Mesenchymal stem cell (in vitro differentiated cells and primary cell): ENCODE measurements at regions not wholly inside any gene's neighbourhood (a gene's known extent, or its start where the extent isn't known, plus 50 kb on each side); places are given as distances from the start of the nearest gene placed in this dataset.
"Not testable (repeated sequence)": the region's sequence is repeated elsewhere in the genome, so short reads cannot be mapped to it uniquely, and the experiment has no call there.

Experiments used
- DNase-seq: peaks from one replicate; pipeline ENCODE4 v3.0.0-alpha.2; 2013
- H2AFZ ChIP-seq: one replicate; pipeline ENCODE4 v1.6.1; 2013; ENCODE audit warnings: low read depth, mild to moderate bottlenecking, control low read depth, inconsistent platforms, low read length, moderate library complexity
- H2AK5ac ChIP-seq: 2 replicates; pipeline ENCODE4 v1.6.1; 2013; ENCODE audit warnings: low read length, moderate library complexity, mild to moderate bottlenecking, inconsistent platforms; ENCODE audit not compliant: severe bottlenecking
- H2BK120ac ChIP-seq: one replicate; pipeline ENCODE4 v1.6.1; 2013; ENCODE audit warnings: low read depth, mild to moderate bottlenecking, inconsistent platforms, low read length, moderate library complexity
- H2BK12ac ChIP-seq, 2 experiments: one replicate each; pipeline ENCODE4 v1.6.1; 2013; ENCODE audit warnings: inconsistent platforms in 2 of 2, low read length in 2 of 2, mild to moderate bottlenecking in 2 of 2, moderate library complexity in 2 of 2, control low read depth in 1 of 2
- H2BK15ac ChIP-seq: one replicate; pipeline ENCODE4 v1.6.1; 2013; ENCODE audit warnings: mild to moderate bottlenecking, low read depth, inconsistent platforms; ENCODE audit not compliant: poor library complexity, severe bottlenecking
- H2BK5ac ChIP-seq: 2 replicates; pipeline ENCODE4 v1.6.1; 2013; ENCODE audit warnings: low read depth, mild to moderate bottlenecking, low read length, control low read depth, inconsistent platforms; ENCODE audit not compliant: poor library complexity, severe bottlenecking
- H3K14ac ChIP-seq, 2 experiments: one replicate each; pipeline ENCODE4 v1.6.1; 2013; ENCODE audit warnings: inconsistent platforms in 2 of 2, low read length in 2 of 2, control low read depth in 1 of 2, mild to moderate bottlenecking in 1 of 2, moderate library complexity in 1 of 2
- H3K18ac ChIP-seq, 2 experiments: one replicate each; pipeline ENCODE4 v1.6.1; 2013; ENCODE audit warnings: inconsistent platforms in 2 of 2, low read length in 2 of 2, control low read depth in 1 of 2, low read depth in 1 of 2, mild to moderate bottlenecking in 1 of 2
- H3K23ac ChIP-seq, 2 experiments: one replicate each; pipeline ENCODE4 v1.6.1; 2013; ENCODE audit warnings: inconsistent platforms in 2 of 2, low read length in 2 of 2, mild to moderate bottlenecking in 2 of 2, moderate library complexity in 2 of 2, control low read depth in 1 of 2
- H3K27ac ChIP-seq: 2 replicates; pipeline ENCODE4 v1.5.1; 2013; ENCODE audit warnings: mild to moderate bottlenecking, moderate library complexity, low read length, control low read depth, inconsistent platforms; ENCODE audit not compliant: poor library complexity, severe bottlenecking
- H3K27me3 ChIP-seq, 2 experiments: 2 replicates each; pipeline versions ENCODE4 v1.6.1 to v1.7.0; 2013; ENCODE audit warnings: low read length in 2 of 2, mild to moderate bottlenecking in 2 of 2, moderate library complexity in 2 of 2, control low read depth in 1 of 2, inconsistent platforms in 1 of 2; ENCODE audit not compliant: control insufficient read depth in 1 of 2, insufficient read depth in 1 of 2
- H3K36me3 ChIP-seq, 2 experiments: 2 replicates each; pipeline versions ENCODE4 v1.6.1 to v1.7.0; 2013; ENCODE audit warnings: low read length in 2 of 2, control low read depth in 1 of 2, inconsistent platforms in 1 of 2, low read depth in 1 of 2, mild to moderate bottlenecking in 1 of 2; ENCODE audit not compliant: insufficient read depth in 2 of 2, control insufficient read depth in 1 of 2
- H3K4ac ChIP-seq, 2 experiments: one replicate each; pipeline ENCODE4 v1.6.1; 2013; ENCODE audit warnings: inconsistent platforms in 2 of 2, low read length in 2 of 2, mild to moderate bottlenecking in 2 of 2, moderate library complexity in 2 of 2, control low read depth in 1 of 2, low read depth in 1 of 2
- H3K4me1 ChIP-seq: 2 replicates; pipeline ENCODE4 v1.6.1; 2013; ENCODE audit warnings: low read depth, low read length, control low read depth; ENCODE audit not compliant: control insufficient read depth, insufficient read depth
- H3K4me2 ChIP-seq: 2 replicates; pipeline ENCODE4 v1.6.1; 2013; ENCODE audit warnings: low read length, mild to moderate bottlenecking, inconsistent platforms; ENCODE audit not compliant: poor library complexity, severe bottlenecking
- H3K4me3 ChIP-seq, 2 experiments: 2 replicates each; pipeline versions ENCODE4 v1.5.1 to v1.7.0; 2013; ENCODE audit warnings: low read length in 2 of 2, mild to moderate bottlenecking in 2 of 2, control low read depth in 1 of 2, low read depth in 1 of 2; ENCODE audit not compliant: insufficient read depth in 1 of 2
- H3K79me1 ChIP-seq: replicated peaks from 2 replicates; pipeline ENCODE4 v1.6.1; 2013; ENCODE audit warnings: mild to moderate bottlenecking, control low read depth, low read length, inconsistent platforms; ENCODE audit not compliant: poor library complexity, severe bottlenecking
- H3K9ac ChIP-seq: 2 replicates; pipeline ENCODE4 v1.7.0; 2013; ENCODE audit warnings: mild to moderate bottlenecking, low read length, moderate library complexity
- H3K9me3 ChIP-seq: 2 replicates; pipeline ENCODE4 v1.7.0; 2013; ENCODE audit warnings: mild to moderate bottlenecking, low read length; ENCODE audit not compliant: control insufficient read depth
- H4K8ac ChIP-seq: one replicate; pipeline ENCODE4 v1.6.1; 2013; ENCODE audit warnings: inconsistent platforms, mild to moderate bottlenecking, low read length, moderate library complexity
- H4K91ac ChIP-seq: one replicate; pipeline ENCODE4 v1.6.1; 2013; ENCODE audit warnings: mild to moderate bottlenecking, low read length, inconsistent platforms
- WGBS: methylation state at CpG from one replicate; pipeline ENCODE4 v1.1.7; 2013; ENCODE audit warnings: mixed read lengths; 5-methylcytosine and 5-hydroxymethylcytosine counted together

DNA sequence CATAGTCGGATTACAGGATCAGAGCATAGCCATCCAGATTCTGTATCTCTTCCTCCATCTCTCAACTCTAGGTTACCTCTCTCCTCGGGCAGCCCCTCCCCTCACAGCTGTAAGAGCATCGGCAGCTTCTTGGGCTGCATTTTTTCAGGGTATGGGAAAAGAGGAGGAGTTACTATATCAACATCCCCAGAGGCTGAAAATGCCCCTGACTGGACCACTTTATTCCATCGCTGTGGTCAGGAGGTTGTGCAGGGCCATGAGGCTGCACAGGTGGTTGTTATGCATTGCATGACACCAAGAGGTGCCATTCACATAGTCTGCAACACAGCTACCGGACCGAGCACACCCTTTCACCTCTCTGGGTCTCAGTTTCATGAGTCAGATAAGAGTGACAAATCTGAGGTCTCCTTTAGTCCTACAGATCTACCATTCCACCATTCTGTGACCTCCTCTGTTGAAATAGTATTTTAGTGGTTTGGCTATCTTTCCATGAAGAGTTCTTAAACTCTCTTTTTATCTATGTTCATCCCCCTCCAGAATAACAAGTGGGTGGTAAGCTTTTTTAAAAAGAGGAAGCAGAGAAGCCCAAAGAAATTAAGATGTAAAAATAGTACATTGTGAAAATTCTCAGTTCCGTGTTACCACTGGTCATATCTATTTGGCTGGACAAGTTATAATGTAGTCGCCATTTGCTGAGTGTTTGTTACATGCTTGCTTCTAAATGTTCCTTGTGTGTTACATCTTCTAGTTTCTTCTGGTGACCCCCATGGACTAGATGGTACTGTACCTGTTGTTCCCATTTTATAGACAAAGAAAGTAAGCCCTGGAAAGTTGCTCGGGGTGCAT, 56.6 kb upstream of the SLC1A4 start:
- Histone ChIP-seq H3K4me3 (no peak overlapping the region), H3K4me2 (no peak overlapping the region), H3K79me1 (no peaks in the 10 kb centered on the region), H3K4me1 (no peaks in the 10 kb centered on the region), H2BK120ac (no peak overlapping the region), H2BK5ac (no peak overlapping the region), H3K27me3 (peaks cover 3 to 15% of the 10 kb centered on the region in 2 experiments), H4K91ac (no peak overlapping the region), H3K14ac (no peak overlapping the region), H4K8ac (no peak overlapping the region), H3K9ac (no peak overlapping the region), H3K18ac (no peak overlapping the region), H3K4ac (no peak overlapping the region), H2AFZ (no peak overlapping the region), H2AK5ac (no peak overlapping the region), H2BK15ac (no peak overlapping the region), H2BK12ac (no peak overlapping the region), H3K36me3 (no peaks in the 10 kb centered on the region), H3K9me3 (no peaks in the 10 kb centered on the region), H3K23ac (no peak overlapping the region), H3K27ac (no peak overlapping the region)
- DNase-seq: no peak
- WGBS: 95% methylated on average over 7 of the region's 9 CpGs

DNA sequence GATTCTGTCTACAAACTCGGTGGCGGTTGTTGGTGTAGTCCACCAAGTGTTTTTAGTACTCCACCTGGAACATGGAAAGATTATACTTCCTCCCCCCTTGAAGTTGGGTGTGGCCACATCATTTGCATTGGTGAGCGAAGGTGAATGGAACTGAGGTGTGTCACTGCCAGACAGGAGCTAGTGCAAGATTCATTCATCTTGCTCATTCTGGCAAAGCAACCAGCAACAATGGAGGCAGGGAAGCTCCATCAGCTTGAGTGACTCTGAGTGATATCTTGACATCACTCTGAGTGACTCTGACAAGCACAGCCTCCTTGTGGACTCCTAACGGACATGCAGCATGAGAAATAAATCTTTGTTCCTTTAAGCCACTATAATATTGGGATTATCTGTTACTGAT, 54.7 kb upstream of the SLC1A4 start:
- H2BK5ac ChIP-seq: no peak overlapping the region
- no peak overlapping the region for H3K18ac ChIP-seq
- no peak overlapping the region for H2AFZ ChIP-seq
- no peaks in the 10 kb centered on the region for H3K4me1 ChIP-seq
- no peak overlapping the region for H3K4me2 ChIP-seq
- no peak overlapping the region for H3K27ac ChIP-seq
- peaks cover 11 to 15% of the 10 kb centered on the region in 2 experiments for H3K27me3 ChIP-seq
- no peak overlapping the region for H2BK12ac ChIP-seq
- no peaks in the 10 kb centered on the region for H3K79me1 ChIP-seq
- no peak overlapping the region for H3K4me3 ChIP-seq
- H3K9ac ChIP-seq: no peak overlapping the region
- H3K4ac ChIP-seq: no peak overlapping the region
- 100% methylated on average over 3 of the region's 4 CpGs for WGBS
- H3K36me3 ChIP-seq: no peaks in the 10 kb centered on the region
- no peaks in the 10 kb centered on the region for H3K9me3 ChIP-seq
- no peak overlapping the region for H4K91ac ChIP-seq
- no peak for DNase-seq
- no peak overlapping the region for H2AK5ac ChIP-seq
- no peak overlapping the region for H2BK120ac ChIP-seq
- H3K14ac ChIP-seq: no peak overlapping the region
- H3K23ac ChIP-seq: no peak overlapping the region
- no peak overlapping the region for H2BK15ac ChIP-seq
- no peak overlapping the region for H4K8ac ChIP-seq

DNA sequence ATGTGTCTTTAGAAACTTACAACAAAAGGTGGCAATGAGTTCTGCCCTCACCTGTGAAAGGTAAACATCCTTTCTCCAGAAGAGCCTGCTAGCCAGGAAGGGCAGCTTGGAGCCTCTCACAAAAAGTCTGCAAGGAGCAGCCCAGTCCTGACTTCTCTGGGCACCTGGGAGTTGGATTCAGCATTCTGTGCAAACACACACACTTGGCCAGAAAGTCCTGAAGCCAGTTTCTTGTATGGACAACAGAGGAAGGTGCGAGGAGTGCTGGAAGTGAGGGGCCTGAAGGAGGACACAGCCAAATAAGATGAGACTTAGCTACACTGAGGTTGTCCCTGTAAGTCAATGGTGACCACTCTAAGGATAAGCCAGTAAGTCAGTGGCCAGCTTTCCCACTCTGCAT, 52.4 kb upstream of the SLC1A4 start:
- Histone ChIP-seq H3K18ac (no peak overlapping the region), H3K23ac (no peak overlapping the region), H3K4ac (no peak overlapping the region), H3K4me2 (no peak overlapping the region), H2BK12ac (no peak overlapping the region), H3K36me3 (no peaks in the 10 kb centered on the region), H2BK15ac (no peak overlapping the region), H2BK120ac (no peak overlapping the region), H3K27me3 (peaks cover 7 to 11% of the 10 kb centered on the region in 2 experiments), H2AFZ (no peak overlapping the region), H3K27ac (no peak overlapping the region), H3K4me1 (no peaks in the 10 kb centered on the region), H3K9me3 (no peaks in the 10 kb centered on the region), H3K9ac (no peak overlapping the region), H3K14ac (no peak overlapping the region), H3K79me1 (no peaks in the 10 kb centered on the region), H2AK5ac (no peak overlapping the region), H4K91ac (no peak overlapping the region), H2BK5ac (no peak overlapping the region), H4K8ac (no peak overlapping the region), H3K4me3 (no peak overlapping the region)
- no peak for DNase-seq
- 100% methylated on average over 1 of the region's 1 CpG for WGBS

- not testable (repeated sequence) for H3K4me3 ChIP-seq, H3K4ac ChIP-seq, H3K9ac ChIP-seq, H3K4me2 ChIP-seq, H4K8ac ChIP-seq, H2BK15ac ChIP-seq, H2BK5ac ChIP-seq, H3K23ac ChIP-seq, H2AFZ ChIP-seq, H2BK12ac ChIP-seq, H3K14ac ChIP-seq, H3K79me1 ChIP-seq, H2AK5ac ChIP-seq, H2BK120ac ChIP-seq, DNase-seq, H3K18ac ChIP-seq, H3K27ac ChIP-seq, H4K91ac ChIP-seq, H3K36me3 ChIP-seq, H3K4me1 ChIP-seq, H3K9me3 ChIP-seq
- WGBS: 82% methylated on average over 5 of the region's 5 CpGs
- peaks cover 4 to 11% of the 10 kb centered on the region in 2 experiments for H3K27me3 ChIP-seq
Observed at GRCh38 chr2:64937314-64937686, 51.9 kb upstream of the SLC1A4 start.
